Stimulated activated CD4-positive, alpha-beta T cell treated with anti-CD3 and anti-CD28 coated beads, Interleukin-4, amount 100 ng/mL, for 24 hours (primary cell): ENCODE measurements at regions not wholly inside any gene's neighbourhood (a gene's known extent, or its start where the extent isn't known, plus 50 kb on each side); places are given as distances from the start of the nearest gene placed in this dataset.
A peak's percentile ranks its signal among the peaks of the same experiment; 100 is the strongest.
"Not testable (repeated sequence)": the region's sequence is repeated elsewhere in the genome, so short reads cannot be mapped to it uniquely, and the experiment has no call there.

Experiments used
- DNase-seq: peaks from one replicate; pipeline ENCODE4 v3.0.0-alpha.2; 2020

DNA sequence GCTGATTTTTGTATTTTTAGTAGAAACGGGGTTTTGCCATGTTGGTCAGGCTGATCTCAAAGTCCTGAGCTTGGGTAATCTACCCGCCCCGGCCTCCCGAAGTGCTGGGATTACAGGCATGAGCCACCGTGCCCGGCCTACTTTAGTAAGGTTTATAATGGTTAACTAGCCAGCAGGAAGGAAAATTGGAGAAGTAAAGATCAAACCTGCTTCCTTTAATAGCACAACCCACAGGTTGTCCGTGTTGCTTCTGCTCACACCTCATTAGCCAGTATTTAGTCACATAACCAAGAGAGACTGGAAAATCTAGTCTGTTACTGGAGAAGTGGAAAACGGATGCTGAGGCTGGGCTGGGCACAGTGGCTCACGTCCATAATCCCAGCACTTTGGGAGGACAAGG, 51.9 kb upstream of the TBL1XR1 start:
- no peak for DNase-seq

DNA sequence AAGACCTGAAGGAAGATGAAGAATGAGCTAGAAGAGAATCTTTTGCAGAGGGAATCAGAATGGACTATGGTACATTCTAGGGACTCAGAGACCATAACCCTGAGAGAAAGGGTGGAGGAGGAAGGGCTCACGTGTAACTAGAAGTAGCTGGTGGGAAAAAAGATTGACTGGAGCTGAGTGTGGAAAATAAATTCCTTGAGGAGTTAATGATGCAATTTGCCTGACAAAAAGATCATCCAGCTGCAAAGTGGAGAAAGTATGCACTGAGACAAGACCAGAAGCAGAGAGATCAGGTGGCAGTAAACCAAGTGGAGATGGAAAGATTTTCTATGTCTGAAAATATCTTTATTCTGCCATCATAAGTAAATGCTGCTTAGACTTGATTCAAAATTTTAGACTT, 52.9 kb upstream of the TBL1XR1 start:
- DNase-seq = no peak

DNA sequence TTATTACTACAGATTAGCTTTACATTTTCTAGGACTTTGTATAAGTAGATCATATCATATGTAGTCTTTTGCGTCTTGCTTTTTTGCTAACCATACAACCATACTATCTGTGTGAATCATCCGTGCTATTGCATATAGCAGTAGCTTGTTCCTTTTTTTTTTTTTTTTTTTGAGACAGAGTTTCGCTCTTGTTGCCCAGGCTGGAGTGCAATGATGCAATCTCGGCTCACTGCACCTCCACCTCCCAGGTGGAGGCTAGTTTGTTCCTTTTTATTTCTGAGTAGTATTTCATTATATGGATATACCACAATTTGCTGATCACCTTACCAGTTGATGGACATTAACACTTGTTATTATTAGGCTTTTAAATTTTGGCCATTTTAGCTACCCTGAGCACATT, 54.5 kb upstream of the TBL1XR1 start:
- DNase-seq = no peak

DNA sequence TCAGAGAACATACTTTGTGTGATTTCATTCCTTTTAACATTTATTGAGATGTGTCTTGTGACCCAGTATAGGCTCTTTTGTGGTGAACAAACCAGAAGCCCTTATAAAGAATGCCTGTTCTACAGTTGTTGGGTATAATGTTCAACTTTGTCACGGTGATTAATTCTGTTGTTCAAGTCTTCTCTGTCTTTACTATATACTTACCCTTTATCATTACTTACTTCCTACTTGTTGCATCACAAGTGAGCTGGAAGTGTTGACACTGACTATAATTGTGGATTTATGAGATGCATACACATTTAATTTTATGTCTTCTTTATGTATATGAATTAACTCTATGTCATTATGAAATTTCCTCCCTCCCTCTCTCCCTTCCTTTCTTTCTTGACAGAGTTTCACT, 59.7 kb upstream of the TBL1XR1 start:
- DNase-seq = no peak

DNA sequence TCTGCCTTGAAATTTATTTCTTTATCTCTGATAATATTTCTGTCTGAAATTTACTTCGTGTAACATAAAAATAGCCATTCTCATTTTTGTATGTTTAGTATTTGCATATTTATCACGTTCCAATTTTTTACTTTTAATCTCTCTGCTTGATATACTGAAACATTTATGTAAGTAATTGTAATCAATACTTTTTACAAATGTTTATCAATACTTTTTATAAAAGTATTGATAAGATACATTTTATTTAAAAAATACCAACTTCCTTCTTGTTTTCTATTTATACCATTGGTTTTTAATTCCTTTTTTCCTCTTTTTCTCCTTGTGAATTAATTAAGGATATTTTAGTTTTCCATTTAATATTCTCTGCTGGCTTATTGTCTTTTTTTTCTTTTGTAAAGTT, 60.3 kb upstream of the TBL1XR1 start:
- no peak for DNase-seq

DNA sequence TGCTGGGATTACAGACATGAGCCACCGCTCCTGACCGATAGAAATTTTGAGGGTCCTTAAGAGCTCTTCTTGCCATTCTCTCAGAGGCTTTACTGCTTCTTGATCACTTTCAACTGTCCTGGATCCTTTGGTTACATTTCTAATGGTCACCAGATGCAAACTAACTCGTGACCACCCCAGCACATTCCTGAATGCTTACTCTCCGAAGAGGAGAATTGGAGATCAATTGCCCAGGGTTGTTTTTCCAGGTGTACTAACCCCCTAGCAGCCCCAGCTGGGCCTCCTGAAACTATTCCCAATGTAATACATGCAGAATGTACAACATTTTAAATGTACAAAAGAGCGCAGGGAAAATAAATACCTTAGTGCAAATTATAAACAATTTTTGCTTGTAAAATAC, 65.1 kb upstream of the TBL1XR1 start:
- DNase-seq = no peak

DNA sequence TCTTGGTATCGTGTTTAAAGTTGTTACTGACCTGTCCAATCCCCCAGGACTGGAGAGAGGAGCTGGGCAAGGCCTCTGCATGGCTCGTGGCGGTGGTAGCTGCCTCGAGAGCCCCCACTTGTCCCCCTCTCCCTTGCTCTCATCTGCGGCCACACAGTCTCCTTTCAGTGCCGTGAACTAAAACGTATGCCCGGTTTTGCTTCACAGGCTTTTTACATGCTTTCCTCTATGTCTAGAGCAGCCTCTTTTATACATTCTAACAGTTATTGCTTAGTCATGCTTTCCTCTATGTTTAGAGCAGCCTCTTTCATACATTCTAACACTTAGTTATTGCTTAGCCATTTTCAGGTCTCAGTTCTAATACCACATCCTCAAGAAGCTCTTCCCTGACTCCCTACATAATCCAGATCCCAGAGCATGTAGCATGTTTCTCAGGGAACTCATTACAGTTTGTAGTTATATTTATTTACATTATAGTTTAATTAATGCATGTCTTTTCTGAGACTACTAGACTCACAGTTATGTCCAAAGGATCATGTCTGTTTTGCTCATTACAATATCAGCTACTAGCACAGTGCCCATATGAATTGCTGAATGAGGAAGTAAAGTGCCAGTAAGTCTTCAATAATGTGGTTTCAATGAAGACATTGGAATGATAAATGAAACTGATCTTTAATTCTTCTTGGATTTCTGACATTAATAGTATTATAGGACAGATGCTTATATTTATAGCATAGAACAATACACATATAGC, 66.5 kb upstream of the TBL1XR1 start:
- no peak for DNase-seq

DNA sequence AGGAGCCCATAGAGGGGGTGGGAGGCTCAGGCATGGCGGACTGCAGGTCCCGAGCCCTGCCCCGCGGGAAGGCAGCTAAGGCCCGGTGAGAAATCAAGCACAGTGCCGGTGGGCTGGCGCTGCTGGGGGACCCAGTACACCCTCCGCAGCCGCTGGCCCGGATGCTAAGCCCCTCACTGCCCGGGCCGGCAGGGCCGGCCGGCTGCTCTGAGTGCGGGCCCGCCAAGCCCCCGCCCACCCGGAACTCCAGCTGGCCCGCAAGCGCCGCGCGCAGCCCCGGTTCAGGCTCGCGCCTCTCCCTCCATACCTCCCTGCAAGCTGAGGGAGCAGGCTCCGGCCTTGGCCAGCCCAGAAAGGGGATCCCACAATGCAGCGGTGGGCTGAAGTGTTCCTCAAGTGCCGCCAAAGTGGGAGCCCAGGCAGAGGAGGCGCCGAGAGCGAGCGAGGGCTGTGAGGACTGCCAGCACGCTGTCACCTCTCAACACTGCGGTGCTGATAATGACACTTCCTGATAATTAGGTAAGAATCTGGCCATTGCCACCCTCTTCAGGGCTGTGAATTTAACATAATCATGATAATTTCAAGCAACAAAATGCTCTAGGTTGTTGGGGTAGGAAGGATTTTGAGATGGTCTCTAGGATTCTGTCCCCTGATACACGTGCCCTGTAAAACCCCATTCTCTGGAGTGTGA, 74.7 kb upstream of the TBL1XR1 start:
- DNase-seq = not testable (repeated sequence)

DNA sequence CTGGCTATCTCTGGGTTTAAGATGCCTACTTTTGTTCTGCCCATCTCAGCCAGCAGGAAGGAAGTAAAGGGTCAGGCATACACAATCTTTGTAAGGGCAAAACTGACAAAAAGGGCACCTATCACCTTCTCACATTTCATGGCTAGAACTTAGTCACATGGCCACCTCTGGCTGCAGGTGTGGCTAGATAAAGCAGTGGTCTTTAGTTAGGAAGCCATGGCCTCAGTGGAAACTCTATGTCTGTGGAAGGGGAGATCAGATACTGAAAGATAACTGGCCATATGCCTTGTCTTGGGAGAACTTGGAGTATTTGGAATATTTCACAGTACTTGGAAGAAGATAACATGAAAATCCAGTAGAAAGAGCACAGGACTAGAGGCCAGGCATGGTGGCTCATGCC, 80.7 kb upstream of the TBL1XR1 start:
- no peak for DNase-seq

DNA sequence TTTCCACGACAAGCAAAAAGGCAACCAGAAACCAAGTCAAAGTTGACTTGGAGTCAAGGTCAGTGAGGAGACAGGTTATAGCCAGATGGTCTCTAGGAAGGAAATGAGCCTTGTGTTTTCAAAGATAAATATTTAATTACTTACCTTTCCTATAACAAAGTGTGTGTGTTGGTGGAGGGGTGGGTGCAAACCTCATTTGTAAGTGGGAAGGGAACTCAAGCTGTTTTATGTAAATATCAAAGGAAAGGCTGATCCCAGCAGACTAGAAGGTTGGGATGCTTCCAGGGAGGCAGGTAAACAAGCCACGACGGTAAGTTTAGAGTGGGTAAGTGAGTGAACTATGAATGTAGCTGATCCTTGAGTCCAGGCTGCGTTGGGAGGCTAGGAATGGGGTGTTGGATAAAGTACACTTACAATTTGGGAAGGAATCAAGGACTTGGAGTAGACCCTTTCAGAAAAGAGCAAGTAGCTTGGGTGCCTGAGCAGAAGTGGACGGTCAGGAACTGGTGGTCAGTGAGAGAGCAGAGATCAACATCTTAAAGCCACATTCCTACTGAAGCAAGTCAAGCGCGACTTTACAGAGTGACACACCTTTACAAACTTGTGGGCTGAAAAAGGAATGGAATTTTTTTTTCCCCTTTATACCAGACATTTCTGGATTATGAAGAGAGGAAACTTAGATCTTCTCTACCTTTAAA, 82.0 kb upstream of the TBL1XR1 start:
- no peak for DNase-seq

DNA sequence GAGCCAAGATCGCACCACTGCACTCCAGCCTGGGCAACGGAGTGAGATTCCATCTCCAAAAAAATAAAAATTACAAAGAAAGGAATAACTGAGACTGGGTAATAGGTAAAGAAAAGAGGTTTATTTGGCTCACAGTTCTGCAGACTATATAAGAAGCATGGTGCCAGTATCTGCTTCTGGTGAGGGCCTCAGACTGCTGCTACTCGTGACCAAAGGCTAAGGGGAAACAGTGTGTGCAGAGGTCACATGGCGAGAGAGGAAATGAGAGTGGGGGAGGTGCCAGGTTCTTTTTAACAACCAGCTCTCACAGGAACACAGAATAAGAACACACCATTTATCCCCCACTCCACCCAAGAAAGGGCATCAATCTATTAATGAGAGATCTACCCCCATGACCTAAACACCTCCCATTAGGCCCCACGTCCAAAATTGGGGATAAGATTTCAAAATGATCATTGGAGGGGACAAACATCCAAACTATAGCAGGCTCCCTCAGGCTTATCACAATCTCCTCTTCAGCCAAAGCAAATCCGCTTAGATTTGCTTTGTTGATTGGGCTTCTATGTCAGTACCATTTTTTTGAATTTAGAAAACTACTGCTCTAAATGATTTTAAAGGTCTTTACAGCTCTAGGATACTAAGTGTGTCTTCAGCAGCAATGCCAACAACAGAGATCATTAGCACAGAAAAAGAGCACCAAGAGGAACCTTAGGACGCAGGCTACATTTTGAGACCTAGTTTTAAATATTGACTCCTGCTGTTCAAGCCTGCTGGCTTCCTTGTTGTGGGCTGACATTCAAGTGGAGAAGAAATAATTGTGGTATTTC, 84.2 kb upstream of the TBL1XR1 start:
- no peak for DNase-seq

DNA sequence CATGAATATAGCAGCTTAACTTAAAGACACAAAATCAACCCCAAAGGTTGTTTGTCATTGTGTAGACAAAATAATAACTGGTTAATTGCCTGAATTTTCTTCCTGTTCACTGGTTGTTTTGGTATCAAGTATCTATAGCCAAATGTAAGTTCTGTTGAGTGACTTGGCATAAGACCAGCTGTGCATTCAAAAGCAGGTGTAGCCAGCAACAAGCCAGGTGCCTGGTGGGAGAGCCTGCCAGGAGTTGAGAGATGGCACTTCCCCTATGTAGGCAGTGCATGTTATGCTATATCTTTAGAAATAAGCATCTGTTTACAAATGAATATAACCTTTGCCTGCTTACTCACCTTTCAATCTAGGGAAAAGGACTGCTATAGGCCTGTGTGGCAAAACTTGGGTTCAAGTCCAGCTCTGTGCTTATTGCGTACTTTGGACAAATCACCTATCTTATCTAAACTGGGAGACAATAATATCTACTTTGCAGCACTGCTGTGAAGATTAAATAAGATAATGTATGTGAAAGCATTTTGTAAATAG, 84.9 kb upstream of the TBL1XR1 start:
- no peak for DNase-seq

DNA sequence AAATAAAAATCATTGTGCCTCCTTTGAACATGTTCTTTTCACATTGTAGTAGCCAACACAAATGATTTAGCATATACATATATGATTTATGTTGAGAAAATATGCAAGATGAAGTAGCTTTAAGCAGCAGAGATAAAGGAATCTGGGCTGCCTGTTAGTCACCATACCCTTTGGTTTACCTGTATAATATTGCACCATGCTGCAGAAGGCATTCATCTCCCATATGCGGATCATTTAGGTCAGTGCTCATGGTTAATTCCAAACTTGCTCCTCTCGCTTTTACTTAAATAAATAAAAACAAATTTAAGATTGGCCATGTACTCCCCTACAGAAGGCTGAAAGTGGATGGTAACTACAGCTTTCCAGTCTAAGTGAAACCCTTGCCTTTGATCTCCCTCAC, 86.7 kb upstream of the TBL1XR1 start:
- DNase-seq = no peak

DNA sequence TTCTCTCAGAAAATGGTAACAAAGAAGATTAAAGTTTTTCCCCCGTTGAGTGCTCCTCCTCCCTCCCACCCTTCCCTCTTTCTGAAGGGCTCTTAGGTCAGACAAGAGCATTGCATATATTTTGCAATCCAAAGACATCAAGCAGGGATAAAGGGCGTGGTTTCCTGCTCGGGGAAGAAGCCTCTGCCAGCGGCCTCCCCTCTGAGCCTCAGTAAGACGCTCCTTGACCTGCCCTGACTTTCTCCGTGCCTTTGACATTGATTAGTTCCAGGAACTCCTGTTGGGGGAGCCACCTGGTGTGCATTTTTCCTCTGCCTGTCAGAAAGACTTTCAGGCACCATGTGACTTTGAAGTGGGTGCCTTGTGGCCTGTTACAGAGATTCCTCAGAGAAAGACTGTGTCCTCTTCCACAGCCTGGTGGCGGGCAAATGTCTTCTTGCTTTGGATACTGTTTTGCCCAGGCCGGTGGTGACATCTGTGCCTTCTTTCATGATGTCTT, 87.2 kb upstream of the TBL1XR1 start:
- peak; percentile 25 for DNase-seq

DNA sequence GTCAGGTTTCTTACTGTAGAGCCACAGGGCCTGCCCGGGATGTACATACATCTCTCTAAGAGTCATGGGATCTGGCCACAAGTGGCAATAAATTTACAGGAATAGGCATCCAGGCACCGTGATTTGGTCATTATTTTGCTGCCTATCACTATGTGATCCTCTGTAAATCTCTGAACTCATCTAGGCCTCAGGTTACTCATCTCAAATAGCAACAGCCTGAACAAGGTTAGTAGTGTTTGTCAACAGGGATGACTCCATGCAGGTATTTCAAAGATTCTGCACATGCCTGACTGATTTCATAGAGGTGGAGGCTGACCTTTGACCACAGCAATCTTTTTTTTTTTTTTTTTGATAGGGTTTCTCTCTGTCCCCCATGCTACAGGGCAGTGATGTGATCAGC, 88.8 kb upstream of the TBL1XR1 start:
- DNase-seq = no peak

DNA sequence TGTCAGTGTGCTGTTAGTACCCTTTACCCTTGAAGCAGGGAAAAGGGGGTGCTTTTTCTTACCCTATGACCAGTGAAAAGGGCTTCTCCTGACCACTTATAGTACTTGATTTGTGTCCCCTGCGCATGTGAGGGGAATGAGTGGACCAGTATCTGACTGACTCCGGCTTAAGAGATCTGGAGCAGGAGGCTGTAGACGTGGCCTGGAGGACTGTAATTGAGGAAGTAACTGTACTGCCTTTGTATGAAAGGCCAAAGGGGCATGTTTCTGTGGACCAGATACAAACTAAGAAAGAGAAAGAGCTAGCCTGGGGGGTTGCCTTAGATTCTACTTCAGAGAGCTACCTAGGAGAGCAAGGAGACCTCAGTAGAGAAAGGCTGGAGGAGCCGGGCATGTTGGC, 89.9 kb upstream of the TBL1XR1 start:
- no peak for DNase-seq

DNA sequence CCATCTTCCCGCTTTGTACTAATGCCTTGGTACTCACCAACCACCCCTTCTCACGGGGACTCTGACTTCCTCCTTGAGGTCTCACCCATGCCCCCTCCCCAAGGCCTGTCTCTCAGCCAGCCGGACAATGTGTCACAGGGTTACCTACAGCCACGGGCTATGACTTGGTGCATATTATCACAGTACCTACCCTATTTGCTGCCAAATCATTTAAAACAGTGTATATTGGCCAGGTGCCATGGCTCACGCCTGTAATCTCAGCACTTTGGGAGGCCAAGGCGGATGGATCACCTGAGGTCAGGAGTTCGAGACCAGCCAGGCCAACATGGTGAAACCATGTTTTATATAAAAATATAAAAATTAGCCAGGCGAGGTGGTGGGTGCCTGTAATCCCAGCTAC, 93.4 kb upstream of the TBL1XR1 start:
- no peak for DNase-seq

DNA sequence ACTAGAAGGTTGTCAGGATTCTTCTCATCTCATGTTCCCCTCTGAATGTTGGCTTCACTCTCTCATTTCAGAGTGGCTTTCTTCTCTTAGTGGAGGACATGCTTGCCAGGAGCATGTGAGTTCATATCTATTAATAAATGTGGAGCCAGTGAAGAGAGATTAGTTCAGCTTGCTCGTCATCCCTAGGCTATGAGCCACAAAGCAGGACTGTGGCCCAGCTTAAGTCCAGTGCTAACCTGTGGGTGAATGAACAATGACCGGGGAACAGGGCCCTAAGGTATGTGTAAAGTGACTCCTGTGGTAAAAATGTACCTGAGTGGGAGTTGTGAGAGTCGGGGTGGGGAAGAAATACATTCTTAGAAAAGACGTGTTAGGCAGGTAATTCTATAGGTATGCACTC, 96.9 kb upstream of the TBL1XR1 start:
- DNase-seq = no peak

DNA sequence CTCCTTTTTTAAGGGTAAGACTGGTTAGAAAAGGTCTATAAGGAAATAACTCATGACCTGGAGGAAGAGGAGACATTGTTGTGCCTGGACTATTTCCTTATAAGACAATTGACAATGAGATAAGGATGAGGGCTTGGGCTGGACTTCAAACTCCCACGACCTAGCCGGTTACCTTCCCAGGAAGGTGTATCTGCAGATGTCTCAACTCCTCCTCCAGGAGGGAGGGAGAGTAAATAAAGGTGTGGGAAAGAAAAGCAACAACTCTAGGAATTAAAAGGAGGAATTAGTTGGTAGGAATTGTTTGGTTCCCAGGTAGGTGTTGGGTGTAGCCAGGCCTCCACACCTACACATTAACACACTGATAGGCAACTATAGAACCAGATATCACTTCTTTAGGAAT, 97.8 kb upstream of the TBL1XR1 start:
- DNase-seq = no peak

DNA sequence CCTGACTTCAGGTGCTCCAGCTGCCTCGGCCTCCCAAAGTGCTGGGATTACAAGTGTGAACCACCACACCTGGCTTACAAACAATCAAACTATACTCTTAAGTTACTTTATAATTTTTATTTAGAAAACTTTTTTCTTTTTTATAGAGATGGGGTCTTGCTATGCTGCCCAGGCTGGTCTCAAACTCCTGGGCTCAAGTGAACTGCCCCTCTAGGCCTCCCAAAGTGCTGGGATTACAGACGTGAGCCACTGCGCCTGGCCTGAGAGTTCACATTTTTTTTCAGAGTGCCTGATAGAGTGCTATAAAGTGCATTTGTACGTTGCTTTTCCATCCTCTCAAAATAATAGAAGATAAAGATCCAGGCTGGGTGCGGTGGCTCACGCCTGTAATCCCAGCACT, 102.0 kb upstream of the TBL1XR1 start:
- no peak for DNase-seq

DNA sequence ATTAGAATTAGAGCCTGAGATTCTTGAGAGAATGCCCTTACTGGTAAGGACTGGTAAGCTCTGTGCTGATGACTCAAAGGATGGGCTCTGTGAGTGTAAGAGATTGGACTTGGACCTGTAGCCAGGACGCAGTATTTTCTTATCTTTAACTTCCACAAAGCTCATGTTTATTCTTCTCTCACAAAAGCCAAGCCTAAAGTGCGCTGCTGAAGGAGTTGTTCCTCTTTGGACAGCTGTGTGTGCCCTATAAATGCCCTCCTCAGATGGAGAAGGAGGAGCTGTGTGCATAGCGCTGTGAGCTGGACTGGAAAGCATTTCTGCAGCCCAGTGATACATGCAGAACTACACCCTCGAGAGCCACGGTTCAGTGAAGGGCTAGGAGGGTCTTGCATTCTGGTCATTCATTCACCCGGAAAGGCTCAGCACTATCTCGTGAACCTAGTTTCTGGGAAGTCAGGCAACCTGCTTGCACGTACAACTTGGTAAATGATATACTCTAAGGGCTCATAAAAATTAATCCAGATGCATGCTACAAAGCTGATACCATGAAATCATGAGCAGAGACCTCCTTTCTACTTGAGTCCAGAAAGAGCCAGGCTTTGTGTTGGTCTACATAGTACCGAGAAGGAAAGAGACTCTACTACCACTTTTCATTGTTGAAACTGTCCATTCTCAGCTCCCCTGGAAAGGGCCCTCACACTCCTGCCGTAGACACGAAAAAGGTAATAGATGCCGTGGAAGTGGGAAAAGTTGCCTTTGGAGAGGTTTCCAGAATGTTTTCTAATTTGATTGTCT, 103.0 kb upstream of the TBL1XR1 start:
- DNase-seq = no peak

DNA sequence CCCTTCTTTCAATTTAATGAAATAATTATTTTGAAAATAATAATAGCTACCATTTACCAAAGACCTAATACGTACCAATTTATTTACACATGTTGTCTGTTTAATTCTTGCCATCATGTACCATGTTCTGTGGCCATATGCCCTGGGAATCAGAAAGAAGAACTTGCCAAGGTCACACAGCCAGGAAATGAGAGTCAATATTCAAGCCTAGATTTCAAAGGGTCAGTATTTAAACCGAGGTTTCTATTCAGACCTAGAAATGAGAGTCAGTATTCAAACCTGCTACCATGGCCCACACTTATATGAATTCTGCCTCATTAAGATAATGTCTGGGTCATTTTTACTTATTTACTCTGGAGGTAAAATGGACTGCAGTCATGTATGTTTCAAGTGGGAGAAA, 103.6 kb upstream of the TBL1XR1 start:
- no peak for DNase-seq
